Dermis blood vessel endothelial cell (primary cell): ENCODE measurements at regions not wholly inside any gene's neighbourhood (a gene's known extent, or its start where the extent isn't known, plus 50 kb on each side); places are given as distances from the start of the nearest gene placed in this dataset.
A peak's percentile ranks its signal among the peaks of the same experiment; 100 is the strongest.
"Not testable (repeated sequence)": the region's sequence is repeated elsewhere in the genome, so short reads cannot be mapped to it uniquely, and the experiment has no call there.

Experiments
- DNase-seq: peaks from one replicate; pipeline ENCODE4 v3.0.0; 2010

DNA sequence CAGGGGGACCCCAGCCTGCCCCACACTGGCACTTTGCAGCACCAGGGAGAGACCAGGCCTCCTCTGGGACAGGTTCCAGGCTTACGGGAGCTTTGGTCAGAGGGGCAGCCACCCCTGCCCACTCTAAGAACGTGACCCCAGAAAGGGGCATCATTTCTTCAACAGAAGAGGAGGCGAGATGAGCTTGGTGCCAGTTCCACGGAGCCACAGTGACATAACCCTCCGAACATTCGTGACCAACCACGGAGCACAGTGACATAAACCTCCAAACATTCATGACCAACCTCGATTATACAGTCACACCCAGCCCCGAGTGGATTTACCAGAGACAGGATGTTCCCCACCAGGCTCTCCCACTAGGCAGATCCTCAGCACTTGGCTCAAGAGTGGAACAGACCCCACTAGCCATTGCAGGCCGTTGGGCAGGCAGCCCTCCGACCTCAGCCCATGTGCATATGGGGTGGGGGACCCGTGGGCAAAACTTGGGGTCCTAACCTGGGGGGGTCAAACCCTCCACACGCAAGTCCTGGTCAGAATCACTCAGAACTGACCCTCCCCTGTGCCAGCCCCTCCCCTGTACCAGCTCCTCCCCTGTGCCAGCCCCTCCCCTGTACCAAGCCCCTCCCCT, 112.9 kb downstream of the METRNL start:
- no peak for DNase-seq

DNA sequence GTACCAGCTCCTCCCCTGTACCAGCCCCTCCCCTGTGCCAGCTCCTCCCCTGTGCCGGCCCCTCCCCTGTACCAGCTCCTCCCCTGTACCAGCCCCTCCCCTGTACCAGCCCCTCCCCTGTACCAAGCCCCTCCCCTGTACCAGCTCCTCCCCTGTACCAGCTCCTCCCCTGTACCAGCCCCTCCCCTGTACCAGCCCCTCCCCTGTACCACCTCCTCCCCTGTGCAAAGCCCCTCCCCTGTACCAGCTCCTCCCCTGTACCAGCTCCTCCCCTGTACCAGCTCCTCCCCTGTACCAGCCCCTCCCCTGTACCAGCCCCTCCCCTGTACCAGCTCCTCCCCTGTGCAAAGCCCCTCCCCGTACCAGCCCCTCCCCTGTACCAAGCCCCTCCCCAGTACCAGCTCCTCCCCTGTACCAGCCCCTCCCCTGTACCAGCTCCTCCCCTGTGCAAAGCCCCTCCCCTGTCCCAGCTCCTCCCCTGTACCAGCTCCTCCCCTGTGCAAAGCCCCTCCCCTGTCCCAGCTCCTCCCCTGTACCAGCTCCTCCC, 113.5 kb downstream of the METRNL start:
- not testable (repeated sequence) for DNase-seq

DNA sequence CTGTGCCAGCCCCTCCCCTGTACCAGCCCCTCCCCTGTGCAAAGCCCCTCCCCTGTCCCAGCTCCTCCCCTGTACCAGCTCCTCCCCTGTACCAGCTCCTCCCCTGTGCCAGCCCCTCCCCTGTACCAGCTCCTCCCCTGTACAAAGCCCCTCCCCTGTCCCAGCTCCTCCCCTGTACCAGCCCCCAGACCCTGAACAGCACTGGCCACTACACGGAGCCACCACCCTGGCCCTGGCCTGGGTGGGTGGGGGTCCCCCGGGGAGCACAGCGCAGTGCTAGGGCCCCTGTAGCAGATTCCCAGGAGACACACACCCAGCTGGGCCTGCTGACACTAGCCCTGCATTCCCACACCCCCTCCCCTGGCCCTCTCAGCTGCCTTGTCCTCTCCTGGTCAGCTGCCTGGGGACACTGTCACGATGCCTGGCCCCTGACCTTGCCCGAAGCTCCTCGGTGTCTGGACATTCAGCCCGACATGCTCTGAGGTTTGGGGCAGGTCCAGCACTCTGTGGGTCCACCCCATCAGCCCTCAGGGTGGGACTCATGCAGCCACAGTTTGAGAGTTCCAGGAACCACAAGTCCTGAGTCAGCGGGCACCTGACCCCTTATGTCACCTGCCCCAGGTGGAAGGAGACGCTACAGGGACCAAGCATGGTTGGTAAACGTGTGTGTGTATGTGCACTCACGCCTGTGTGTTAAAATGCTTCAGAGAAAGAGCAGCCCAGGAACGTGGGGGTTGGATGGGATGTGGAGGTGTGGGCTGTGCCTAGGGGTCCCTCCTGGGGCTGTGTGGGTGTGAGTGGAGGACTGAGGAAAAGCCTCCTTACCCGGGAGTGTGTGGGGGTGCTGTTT, 114.2 kb downstream of the METRNL start:
- DNase-seq = no peak

DNA sequence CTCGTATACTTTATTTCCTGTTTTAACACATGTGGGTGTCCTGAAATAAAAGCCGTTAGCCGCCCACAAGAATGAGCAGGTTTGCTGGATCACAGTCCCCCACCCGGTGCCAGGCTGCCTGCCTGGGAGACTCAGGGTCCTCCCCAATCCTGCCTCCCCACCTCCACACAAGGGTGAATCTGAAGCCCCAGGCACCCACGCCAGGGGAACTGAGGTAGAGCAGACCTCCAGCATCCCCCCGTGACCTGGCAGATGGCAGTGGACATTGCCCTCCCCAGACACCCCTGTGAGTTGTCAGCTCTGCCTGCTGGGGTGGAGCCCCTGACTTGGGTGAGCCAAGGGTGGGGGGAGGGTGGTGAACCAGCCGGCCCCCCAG, 114.8 kb downstream of the METRNL start:
- DNase-seq = no peak

DNA sequence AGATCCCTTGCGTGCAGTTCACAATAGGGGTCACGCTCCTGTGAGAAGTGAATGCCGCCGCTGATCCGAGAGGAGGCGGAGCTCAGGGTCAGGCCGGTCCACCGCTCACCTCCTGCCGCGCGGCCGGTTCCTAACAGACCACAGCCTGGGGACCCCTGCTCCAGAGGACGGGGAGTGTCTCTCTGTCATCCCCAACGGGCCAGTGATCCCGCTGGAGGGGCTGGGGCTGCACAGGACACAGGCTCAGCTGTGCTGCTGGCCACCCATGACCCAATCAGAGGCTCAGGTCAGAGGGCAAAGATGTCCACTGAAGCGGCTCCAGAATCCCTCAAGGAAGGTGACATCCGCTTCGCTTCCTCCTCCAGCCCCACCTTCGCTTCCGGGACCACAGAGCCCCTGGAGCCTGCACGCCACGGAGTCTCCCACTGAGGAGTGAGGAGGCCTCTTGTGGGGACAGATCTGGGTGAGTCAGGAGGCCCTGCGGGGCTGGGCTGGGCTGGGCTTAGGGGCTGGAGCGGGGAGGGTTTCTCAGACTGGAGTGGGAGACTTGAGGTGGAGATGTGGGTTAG, 115.4 kb downstream of the METRNL start:
- no peak for DNase-seq

DNA sequence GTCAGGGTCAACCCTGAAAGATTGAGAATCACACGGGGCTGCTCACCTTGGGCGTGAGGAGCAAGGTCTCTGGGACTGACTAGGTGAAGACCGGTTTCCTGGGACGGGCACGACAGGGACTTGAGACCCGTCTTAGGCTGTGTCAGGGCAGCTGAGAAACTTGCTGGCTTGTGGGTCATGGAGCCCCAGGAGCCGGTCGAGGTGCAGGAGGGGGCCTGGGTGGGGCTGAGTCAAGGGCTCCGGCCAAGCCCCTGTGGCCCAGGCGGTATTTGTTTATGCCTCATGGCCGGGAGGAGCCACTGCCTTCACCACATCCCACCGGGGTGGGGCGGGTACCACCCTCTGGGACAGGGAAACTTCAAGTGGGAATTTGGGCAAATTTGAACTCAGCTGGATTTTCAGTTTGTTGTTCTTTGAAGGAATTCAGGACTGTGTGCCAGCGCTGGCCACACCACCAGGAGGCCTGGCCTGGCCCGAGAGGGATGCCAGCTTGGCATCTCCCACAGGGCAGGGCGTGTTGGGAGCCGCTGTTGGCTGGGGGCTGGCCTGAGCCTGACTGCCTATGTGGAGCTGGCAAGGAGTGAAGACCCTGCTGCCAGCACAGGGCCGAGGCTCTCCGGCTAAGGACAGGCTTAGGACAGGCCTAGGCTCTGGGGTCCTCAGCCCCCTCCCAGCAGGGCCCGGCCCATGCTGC, 116.1 kb downstream of the METRNL start:
- DNase-seq = no peak

- DNase-seq = no peak
These were observed 116.6 kb downstream of the METRNL start for GRCh38 chr17:83196024-83196365.

DNA sequence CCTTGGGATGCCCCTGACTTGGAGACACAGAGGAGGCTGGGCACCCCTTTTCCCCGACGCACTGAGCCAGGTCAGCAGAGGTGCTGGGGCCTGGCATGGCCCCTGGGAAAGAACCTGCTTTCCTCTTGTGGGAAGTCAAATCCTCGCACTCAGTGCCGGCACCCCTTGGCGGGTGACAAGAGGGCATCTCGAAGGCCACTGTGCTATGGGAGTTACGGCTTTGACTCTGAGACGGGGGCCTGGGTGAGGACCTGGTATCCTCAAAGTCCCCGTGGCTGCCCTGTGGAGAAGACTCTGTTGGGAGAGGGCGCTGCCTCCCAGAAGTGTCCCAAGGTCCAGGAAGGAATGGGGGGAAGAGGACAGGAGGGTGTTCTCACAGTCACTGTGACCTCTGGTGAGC, 117.0 kb downstream of the METRNL start:
- DNase-seq = no peak

GRCh38 chr17:83196973-83197880, 117.8 kb downstream of the METRNL start:
- DNase-seq = no peak

DNA sequence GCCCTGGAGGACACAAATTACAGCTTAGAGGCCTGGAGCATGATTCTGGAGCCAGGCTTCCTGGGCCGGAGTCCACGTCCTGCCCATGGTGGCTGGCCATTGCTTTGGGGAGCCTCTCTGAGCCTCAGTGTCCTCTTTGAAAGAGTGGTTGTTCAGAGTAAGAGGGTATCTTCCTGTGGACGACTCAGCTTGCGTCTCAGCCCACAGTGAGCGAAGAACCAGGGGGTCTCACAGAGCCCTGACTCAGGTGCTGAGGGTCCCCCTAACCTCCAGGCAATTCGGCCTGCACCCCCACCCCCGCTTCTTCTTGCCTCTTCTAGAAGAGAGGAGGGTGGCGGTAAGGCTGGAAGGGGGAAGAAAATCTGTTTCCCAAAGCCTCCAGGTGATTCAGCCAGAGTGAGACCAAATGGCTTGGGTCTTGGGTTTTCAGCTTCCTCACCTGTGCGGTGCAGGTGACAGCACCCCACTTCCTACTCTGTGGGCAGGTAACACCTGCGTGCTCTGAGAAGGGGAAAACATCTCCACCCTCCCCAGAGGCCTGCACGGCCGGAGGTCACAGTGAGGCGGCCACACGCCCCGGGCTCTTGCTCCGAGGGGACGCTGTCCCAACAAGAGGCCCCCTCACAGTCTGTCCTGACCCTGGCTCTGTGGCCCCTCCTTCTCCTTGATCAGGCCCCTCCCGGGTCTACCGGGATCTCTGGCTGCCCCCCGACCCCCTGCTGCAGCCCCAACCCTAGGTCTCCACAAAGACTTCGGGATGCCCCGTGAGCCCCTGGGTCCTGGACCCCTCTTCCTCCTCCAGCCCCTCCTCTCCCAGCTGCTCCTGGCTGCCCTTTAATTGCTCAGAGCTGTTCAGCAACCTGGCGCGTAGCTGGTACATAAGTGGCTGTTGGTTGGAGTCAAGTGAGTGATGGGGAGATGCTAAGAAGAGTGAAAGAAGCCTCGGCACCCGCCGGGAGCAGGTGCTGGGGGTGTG, 119.2 kb downstream of the METRNL start:
- no peak for DNase-seq

DNA sequence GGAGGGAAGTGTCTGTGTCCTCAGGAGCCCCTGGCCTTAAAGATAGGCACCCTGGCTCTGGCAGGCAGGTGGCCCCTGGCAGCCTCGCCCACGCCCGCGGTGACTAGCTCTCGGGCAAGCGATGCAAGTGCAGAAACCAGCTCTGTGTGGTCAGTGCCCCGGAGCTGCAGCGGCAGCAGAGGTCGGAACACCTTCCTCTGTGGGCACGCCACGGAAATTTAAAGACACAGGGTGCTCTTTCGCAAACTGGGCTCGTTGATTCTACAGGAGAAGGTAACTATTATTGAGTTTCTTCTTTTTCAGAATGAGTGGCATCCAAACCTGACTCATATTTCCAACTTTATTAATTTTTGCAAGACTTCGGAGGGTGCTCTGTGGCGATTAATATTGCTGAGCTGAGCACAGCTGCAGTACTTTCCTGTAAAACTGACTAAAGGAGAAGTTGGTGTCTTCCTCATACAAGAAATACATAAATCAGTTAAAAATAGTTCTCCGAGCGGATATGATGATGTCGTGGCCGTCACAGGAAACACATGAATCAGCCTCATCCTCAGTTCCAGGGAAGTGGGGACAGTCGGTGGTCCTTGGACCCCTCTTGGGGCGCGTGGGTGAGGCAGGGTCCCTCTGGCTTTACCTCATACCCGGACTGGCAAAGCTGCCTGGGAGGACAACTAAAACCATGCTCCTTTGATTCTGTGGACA, 120.2 kb downstream of the METRNL start:
- DNase-seq = peak; percentile 36

- DNase-seq = no peak
These were observed 120.9 kb downstream of the METRNL start for GRCh38 chr17:83200231-83200699.

DNA sequence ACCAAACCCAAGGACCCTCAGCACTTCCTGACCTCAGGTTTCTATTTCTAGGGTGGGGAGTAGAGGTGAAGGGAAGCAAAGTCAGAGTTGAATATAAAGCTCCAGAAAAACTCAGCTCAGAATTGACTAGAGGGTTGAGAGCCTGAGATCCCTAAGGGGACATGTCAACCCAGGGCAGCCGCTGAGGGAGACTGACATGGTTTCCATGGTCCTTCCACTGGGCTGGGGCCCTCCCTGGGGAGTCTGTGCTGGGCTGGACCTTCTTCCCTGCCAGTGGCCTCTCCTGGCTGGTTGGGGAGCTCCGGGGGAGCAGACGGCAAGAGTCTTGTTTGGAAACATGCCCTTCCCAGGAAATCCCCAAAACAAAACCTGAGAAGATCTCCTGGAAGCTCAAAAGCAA, 121.3 kb downstream of the METRNL start:
- no peak for DNase-seq

DNA sequence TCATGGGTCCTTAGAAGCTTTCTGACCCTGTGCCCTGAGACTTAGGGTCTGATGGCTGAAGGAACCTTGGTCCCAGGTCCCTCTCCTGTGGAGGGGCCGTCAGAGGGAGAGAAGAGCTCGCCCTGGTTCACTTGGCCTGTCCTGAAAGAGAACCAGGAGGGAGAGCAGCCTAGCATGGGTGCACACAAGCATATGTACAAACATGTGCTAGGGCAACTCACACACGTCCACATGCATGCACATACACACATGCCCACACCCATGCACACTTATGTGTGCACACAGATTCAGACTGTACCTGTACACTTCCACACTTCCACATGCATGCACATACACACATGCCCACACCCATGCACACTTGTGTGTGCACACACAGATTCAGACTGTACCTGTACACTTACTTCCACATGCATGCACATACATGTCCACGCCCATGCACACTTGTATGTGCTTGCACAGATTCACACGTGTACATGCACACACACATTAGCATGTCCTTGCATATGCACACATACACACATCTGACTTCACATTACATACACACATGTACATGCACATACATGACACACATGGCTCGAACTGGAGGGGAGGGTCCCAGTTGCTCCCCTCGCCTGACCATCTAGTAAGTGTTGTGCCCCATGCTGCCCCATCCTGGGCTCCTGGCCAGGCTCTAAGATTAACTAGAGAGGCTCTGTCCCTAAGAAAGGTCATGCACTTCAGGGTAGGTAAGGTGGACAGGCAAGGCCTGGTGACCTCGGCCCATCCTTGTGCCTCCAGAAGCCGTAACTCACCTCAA, 122.0 kb downstream of the METRNL start:
- no peak for DNase-seq

DNA sequence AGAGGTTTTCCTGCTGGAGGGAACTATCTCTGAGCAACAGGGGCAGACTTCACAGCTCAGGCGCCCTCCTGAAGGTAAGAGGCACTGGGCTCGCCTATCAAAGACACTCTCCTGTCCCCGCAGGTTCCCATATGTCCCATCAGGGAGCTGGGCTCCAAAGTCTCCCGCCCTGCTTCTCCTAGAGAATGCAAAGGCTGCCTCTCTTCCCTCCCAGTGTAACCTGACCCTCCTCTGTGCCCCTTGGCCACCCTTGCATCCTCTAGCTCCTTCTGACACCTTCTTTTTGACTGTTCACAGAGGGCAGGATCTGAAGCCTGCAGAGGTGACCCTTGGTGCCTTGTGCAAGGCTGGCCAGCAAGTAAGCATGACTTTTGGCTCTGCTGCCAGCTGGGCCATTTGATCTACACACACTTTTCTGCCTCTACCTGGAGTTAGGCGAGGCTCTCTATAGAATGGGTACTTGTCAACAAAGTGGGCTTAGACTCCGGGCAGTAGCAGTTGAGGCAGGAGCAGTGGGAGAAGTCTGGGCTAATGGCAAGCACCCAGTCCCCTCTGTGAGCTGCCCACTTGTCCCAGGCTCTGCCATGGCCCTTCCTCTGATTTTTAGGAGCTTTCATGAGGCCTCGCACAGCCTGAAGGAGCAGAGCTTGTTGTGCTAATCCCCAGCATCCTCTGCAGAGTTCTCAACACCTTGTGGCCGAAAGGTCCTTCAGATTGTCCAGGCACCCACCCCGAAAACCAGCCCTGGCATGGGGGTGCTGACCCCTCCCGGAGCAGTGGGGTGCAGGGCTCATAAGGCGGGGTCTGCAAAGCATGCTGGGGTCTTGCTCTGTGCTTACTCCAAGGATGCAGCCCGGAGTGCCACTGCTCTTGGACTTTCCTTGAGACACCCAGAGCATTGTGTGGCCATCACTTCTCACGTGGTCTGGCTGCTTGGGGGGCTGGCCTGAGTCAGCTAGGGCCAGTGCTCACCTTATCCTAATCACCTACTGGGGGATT, 122.9 kb downstream of the METRNL start:
- no peak for DNase-seq

GRCh38 chr17:83203073-83203471, 123.7 kb downstream of the METRNL start:
- peak; percentile 31 for DNase-seq

GRCh38 chr17:83203472-83204221, 124.2 kb downstream of the METRNL start:
- no peak for DNase-seq
